ENCODE measurements at regions not wholly inside any gene's neighbourhood (a gene's known extent, or its start where the extent isn't known, plus 50 kb on each side); places are given as distances from the start of the nearest gene placed in this dataset.

- no peak for DNase-seq (ENCODE audit: low read depth in 1 of 2, low spot score in 1 of 2)
- H3K27ac ChIP-seq (replicated peaks) = no peak overlapping the region
- peaks cover 2% of the 10 kb centered on the region for H3K27me3 ChIP-seq (ENCODE audit: insufficient read depth, poor library complexity, severe bottlenecking)
These were observed 100.0 kb upstream of the PKDCC start for GRCh38 chr2:41947701-41948396.

DNA sequence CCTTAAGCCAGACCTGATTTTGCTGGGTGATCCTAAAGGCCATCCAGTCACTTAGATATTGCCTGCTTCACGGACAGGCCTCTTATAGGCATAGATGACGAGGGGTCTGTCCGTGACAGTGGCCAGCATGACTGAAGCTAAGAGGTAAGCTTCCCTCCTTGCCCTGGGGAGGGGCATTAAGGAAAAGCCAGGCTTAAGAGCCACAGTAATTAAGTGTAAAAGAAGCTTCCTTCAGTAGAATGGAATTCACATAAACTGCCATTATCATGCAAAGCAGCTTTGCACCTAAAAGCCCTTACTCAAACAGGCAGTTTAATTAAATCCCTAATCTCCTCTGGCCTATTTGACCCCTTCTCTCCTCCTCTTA, 99.4 kb upstream of the PKDCC start:
- H3K27ac ChIP-seq (replicated peaks) = no peak overlapping the region
- H3K27me3 ChIP-seq (ENCODE audit: insufficient read depth, poor library complexity, severe bottlenecking) = peaks cover 2% of the 10 kb centered on the region
- no peak overlapping the region for H3K4me3 ChIP-seq (replicated peaks; ENCODE audit: insufficient read depth, low read length)
- no peak for DNase-seq (ENCODE audit: low read depth in 1 of 2, low spot score in 1 of 2)
- no peak for TF ChIP-seq CTCF (IDR thresholded peaks at IDR 0.05; ENCODE audit: insufficient read depth, low read length)
- no peak for TF ChIP-seq POLR2AphosphoS5 (IDR thresholded peaks at IDR 0.05; ENCODE audit: low read depth)
- TF ChIP-seq REST (IDR thresholded peaks at IDR 0.05; ENCODE audit: insufficient replicate concordance, low read depth) = no peak
- TF ChIP-seq GABPA (IDR thresholded peaks at IDR 0.05; ENCODE audit: low read depth) = no peak
- no peak for TF ChIP-seq SPI1 (IDR thresholded peaks at IDR 0.05; ENCODE audit: borderline replicate concordance, low read depth)

More at GRCh38 chr2:41947701-41948396, 100.0 kb upstream of the PKDCC start:
- H3K4me3 ChIP-seq (replicated peaks; ENCODE audit: insufficient read depth, low read length) = no peak overlapping the region
- no peak for TF ChIP-seq POLR2AphosphoS5 (IDR thresholded peaks at IDR 0.05; ENCODE audit: low read depth)
- no peak for TF ChIP-seq SPI1 (IDR thresholded peaks at IDR 0.05; ENCODE audit: borderline replicate concordance, low read depth)

- peaks cover 2% of the 10 kb centered on the region for H3K27me3 ChIP-seq (ENCODE audit: insufficient read depth, poor library complexity, severe bottlenecking)
- H3K4me3 ChIP-seq (replicated peaks; ENCODE audit: insufficient read depth, low read length) = no peak overlapping the region
- TF ChIP-seq SPI1 (IDR thresholded peaks at IDR 0.05; ENCODE audit: borderline replicate concordance, low read depth) = no peak
- no peak for TF ChIP-seq GABPA (IDR thresholded peaks at IDR 0.05; ENCODE audit: low read depth)
- no peak for TF ChIP-seq REST (IDR thresholded peaks at IDR 0.05; ENCODE audit: insufficient replicate concordance, low read depth)
- no peak for TF ChIP-seq POLR2AphosphoS5 (IDR thresholded peaks at IDR 0.05; ENCODE audit: low read depth)
- no peak for TF ChIP-seq CTCF (IDR thresholded peaks at IDR 0.05; ENCODE audit: insufficient read depth, low read length)
- no peak for DNase-seq (ENCODE audit: low read depth in 1 of 2, low spot score in 1 of 2)
- H3K27ac ChIP-seq (replicated peaks) = no peak overlapping the region
These were observed 98.5 kb upstream of the PKDCC start for GRCh38 chr2:41949091-41949882.

- no peak for TF ChIP-seq CTCF (IDR thresholded peaks at IDR 0.05; ENCODE audit: insufficient read depth, low read length)
- no peak for TF ChIP-seq POLR2AphosphoS5 (IDR thresholded peaks at IDR 0.05; ENCODE audit: low read depth)
- TF ChIP-seq GABPA (IDR thresholded peaks at IDR 0.05; ENCODE audit: low read depth) = no peak
- TF ChIP-seq SPI1 (IDR thresholded peaks at IDR 0.05; ENCODE audit: borderline replicate concordance, low read depth) = no peak
- TF ChIP-seq REST (IDR thresholded peaks at IDR 0.05; ENCODE audit: insufficient replicate concordance, low read depth) = no peak
- Histone ChIP-seq H3K27ac (replicated peaks) (no peak overlapping the region), H3K4me3 (replicated peaks; ENCODE audit: insufficient read depth, low read length) (no peak overlapping the region), H3K27me3 (ENCODE audit: insufficient read depth, poor library complexity, severe bottlenecking) (peaks cover 2% of the 10 kb centered on the region)
- DNase-seq (ENCODE audit: low read depth in 1 of 2, low spot score in 1 of 2) = no peak
These were observed 97.7 kb upstream of the PKDCC start for GRCh38 chr2:41949883-41950665.

All from HL-60 (cell line).